Psoas muscle (tissue), 7 donors: ENCODE measurements at regions not wholly inside any gene's neighbourhood (a gene's known extent, or its start where the extent isn't known, plus 50 kb on each side); places are given as distances from the start of the nearest gene placed in this dataset.

Source experiments
- ATAC-seq, 4 donors: fragments of 200-7000 bp; cut with Tn5 transposase; one replicate each; pipeline ENCODE4 v1.9.1; 2020; ENCODE audit warnings: moderate library complexity in 3 of 4, mild to moderate bottlenecking in 2 of 4
- DNase-seq, 2 donors: peaks; one replicate each; pipeline ENCODE4 v3.0.0-alpha.2; 2020
- H3K27ac ChIP-seq: fragments of 200-600 bp; one replicate; pipeline ENCODE4 v1.8.0; 2022
- H3K27me3 ChIP-seq, 3 donors: fragments of 200-600 bp in 1 of 3; one replicate each; pipeline versions ENCODE4 v1.6.1 to v1.8.0; 2013 to 2022; ENCODE audit warnings: low read length in 2 of 3, mild to moderate bottlenecking in 2 of 3, moderate library complexity in 1 of 3; ENCODE audit not compliant: insufficient read depth in 3 of 3
- H3K36me3 ChIP-seq, 2 donors: fragments of 200-600 bp in 1 of 2; one replicate each; pipeline versions ENCODE4 v1.6.1 to v1.8.0; 2013 to 2022; ENCODE audit warnings: low read depth in 1 of 2, mild to moderate bottlenecking in 1 of 2, moderate library complexity in 1 of 2; ENCODE audit not compliant: insufficient read depth in 1 of 2
- H3K4me1 ChIP-seq: fragments of 200-600 bp; one replicate; pipeline ENCODE4 v1.8.0; 2022
- H3K4me3 ChIP-seq: fragments of 200-600 bp; one replicate; pipeline ENCODE4 v1.8.0; 2022; ENCODE audit warnings: mild to moderate bottlenecking
- H3K9me3 ChIP-seq: fragments of 200-600 bp; one replicate; pipeline ENCODE4 v1.8.0; 2022
- WGBS, 3 donors: extraction: QIAGEN DNeasy Blood & Tissue Kit; methylation state at CpG; one replicate each; pipeline versions ENCODE4 v1.1.6 to v1.1.7; 2013; 5-methylcytosine and 5-hydroxymethylcytosine counted together
- intact Hi-C, 2 donors: fragments of 100-400 bp; cut with DNase I; formaldehyde crosslinking; loops; one replicate each; pipeline versions ENCODE4 v1.11.0 to v1.14.2; 2022
- TF ChIP-seq, protein P1 (sequence below): fragments of 200-600 bp; IDR thresholded peaks from one replicate; pipeline ENCODE4 v1.8.0; 2022; ENCODE audit warnings: antibody characterized with exemption
- donor health status: healthy with polysubstance abuse.
- donor health status: DM: no; HTN: no; CAD: no; lungs with moderate emphysema.
- donor health status: Bipolar disorder and iron deficiency.
- donor health status: healthy.
- donor health status: DM: yes; HTN: yes; CAD: no.
- donor health status: DM: no; HTN: no; CAD: no.
- donor health status: DM: yes; HTN: yes; CAD: no.

DNA sequence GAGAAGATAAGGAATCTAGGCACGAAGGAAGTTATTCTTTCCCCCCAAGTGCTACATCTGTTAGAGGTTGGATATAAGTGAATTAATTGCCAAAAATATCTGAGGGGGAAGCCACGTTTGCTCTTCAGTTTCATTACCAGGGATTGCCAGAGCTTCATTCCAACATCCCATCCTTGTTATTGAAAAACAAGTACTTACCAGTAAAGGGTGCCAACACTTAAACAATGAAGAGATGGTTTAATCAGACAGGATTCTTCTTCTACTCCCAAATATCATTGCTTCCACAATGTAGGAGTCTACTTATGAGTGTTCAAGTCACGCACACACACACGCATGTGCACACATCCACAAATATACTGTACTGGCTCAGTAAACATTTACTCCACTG lies 312.4 kb downstream of the RPAP3 start:
- H3K27ac ChIP-seq: no peak overlapping the region
- intact Hi-C loops: loop anchor here in 1 of 2 donors (10.0 kb wide), 1 partner anchor 319 kb away; the partner anchor contains the start of genes AMIGO2 and PCED1B
- H3K36me3 ChIP-seq: no peaks in the 10 kb centered on the region

DNA sequence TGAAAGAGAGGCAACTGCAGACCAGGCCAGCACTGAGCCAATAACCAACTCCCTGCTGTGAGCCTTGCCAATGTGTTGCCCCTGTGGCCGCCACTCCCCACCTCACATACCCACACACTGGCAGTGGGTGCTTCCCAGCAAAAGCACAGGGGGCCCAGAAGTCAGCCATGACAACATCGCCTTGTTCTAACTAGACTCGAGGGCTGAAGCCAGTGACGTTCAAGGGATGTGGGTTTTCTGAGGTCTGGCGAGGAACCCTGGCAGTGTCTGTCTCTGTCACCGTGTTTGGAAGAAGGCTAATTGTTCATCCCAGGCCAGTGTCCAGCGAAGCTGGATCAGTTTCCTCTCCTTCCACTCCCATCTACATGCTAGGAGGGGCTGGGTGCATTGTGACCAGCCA lies 311.8 kb upstream of the AMIGO2 start:
- TF ChIP-seq, protein P1, sequence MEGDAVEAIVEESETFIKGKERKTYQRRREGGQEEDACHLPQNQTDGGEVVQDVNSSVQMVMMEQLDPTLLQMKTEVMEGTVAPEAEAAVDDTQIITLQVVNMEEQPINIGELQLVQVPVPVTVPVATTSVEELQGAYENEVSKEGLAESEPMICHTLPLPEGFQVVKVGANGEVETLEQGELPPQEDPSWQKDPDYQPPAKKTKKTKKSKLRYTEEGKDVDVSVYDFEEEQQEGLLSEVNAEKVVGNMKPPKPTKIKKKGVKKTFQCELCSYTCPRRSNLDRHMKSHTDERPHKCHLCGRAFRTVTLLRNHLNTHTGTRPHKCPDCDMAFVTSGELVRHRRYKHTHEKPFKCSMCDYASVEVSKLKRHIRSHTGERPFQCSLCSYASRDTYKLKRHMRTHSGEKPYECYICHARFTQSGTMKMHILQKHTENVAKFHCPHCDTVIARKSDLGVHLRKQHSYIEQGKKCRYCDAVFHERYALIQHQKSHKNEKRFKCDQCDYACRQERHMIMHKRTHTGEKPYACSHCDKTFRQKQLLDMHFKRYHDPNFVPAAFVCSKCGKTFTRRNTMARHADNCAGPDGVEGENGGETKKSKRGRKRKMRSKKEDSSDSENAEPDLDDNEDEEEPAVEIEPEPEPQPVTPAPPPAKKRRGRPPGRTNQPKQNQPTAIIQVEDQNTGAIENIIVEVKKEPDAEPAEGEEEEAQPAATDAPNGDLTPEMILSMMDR: no peak
- WGBS, 3 donors: 64 to 79% (median 68%) methylated on average over 7 of the region's 7 CpGs
- no peak for DNase-seq
- ATAC-seq: no peak
- Histone ChIP-seq H3K27ac (no peak overlapping the region), H3K9me3 (no peaks in the 10 kb centered on the region), H3K4me3 (no peak overlapping the region), H3K27me3 (no peaks in the 10 kb centered on the region), H3K4me1 (peaks cover 12% of the 10 kb centered on the region), H3K36me3 (no peaks in the 10 kb centered on the region)
- intact Hi-C loops: loop anchor here in 1 of 2 donors (10.0 kb wide), 1 partner anchor 317 kb away; the partner anchor contains the start of genes AMIGO2 and PCED1B

More for the DNA sequence above, 312.4 kb downstream of the RPAP3 start:
- Histone ChIP-seq H3K4me3 (peak overlapping the region; percentile 14), H3K27me3 (no peaks in the 10 kb centered on the region), H3K9me3 (no peaks in the 10 kb centered on the region), H3K4me1 (peaks cover 12% of the 10 kb centered on the region)
- TF ChIP-seq, protein P1: no peak
- ATAC-seq (no peak), DNase-seq (no peak)
- WGBS, 3 donors: 38 to 46% (median 41%) methylated on average over 4 of the region's 4 CpGs

DNA sequence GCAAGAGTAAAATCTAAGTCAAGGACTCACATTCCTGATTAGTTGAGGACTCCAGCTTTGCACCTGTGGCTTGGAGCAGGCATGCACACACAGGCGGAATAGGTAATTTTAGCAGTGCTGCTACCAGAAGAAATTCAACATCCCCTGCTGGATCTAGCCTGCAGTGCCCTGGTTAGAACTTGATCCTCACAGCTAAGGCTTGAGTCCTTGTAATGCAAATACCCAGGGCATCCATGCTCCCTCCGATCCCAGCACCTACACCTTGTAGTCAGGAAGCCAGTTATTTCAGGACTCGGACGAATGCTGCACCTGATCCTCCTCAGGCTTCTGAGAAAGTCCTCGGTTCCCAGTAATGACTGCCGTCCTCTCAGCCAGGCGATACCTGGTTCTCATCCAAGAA lies 309.0 kb upstream of the AMIGO2 start:
- intact Hi-C loops: no loop called here
- TF ChIP-seq, protein P1: no peak
- DNase-seq: no peak
- Histone ChIP-seq H3K36me3 (no peaks in the 10 kb centered on the region), H3K4me1 (peaks cover 11% of the 10 kb centered on the region), H3K27me3 (no peaks in the 10 kb centered on the region), H3K4me3 (no peak overlapping the region), H3K27ac (no peak overlapping the region), H3K9me3 (no peaks in the 10 kb centered on the region)
- no peak for ATAC-seq
- WGBS, 3 donors: 54 to 61% (median 58%) methylated on average over 7 of the region's 7 CpGs

DNA sequence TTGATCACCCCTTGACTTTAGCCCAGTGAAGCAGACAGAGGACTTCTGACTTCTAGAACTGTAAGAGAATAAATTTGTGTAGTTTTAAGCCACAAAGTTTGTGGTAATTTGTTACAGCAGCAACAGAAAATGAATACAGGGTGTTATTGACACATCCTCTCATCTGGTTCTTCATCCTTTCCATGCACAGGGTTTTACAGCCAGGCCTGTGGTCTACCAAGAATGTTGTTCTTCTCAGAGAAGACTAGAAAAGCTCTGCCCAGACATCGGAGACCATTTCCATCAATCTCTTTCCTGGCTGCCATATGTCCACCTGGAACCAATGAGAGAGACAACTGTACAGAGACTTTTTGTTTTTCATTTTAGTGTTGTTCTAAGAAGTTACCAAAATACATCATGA lies 308.2 kb upstream of the AMIGO2 start:
- no peaks in the 10 kb centered on the region for H3K36me3 ChIP-seq
- 83 to 88% (median 88%) methylated on average over 1 of the region's 1 CpG for WGBS, 3 donors
- no peaks in the 10 kb centered on the region for H3K27me3 ChIP-seq
- H3K4me3 ChIP-seq: no peak overlapping the region
- DNase-seq: no peak
- intact Hi-C loops: no loop called here
- no peak for ATAC-seq
- peaks cover 4% of the 10 kb centered on the region for H3K4me1 ChIP-seq
- no peak overlapping the region for H3K27ac ChIP-seq
- TF ChIP-seq, protein P1: no peak
- H3K9me3 ChIP-seq: no peaks in the 10 kb centered on the region

DNA sequence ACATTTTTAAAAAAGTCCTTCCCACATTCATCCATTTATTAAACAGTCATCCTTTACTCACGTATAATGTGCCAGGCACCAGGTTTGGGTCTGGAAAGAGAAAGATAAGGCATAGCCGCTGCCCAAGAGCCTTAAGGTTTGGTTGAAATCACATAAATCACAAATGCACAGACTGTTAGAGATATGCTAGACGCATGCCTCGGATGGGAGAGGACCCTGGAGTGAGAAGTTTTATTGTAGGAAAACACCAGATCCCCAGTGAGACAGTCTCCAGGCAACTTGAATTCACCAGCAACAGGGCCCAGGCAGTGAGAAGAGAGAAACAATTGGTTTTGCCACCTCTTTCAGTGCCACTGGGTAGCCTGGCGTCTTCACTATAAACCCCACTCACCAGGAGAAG lies 305.9 kb upstream of the AMIGO2 start:
- WGBS, 3 donors: 87 to 92% (median 89%) methylated on average over 5 of the region's 5 CpGs
- no peaks in the 10 kb centered on the region for H3K4me1 ChIP-seq
- H3K27ac ChIP-seq: no peak overlapping the region
- H3K9me3 ChIP-seq: no peaks in the 10 kb centered on the region
- TF ChIP-seq, protein P1: no peak
- no peaks in the 10 kb centered on the region for H3K27me3 ChIP-seq
- intact Hi-C loops: no loop called here
- DNase-seq (no peak), ATAC-seq (no peak)
- no peaks in the 10 kb centered on the region for H3K36me3 ChIP-seq
- H3K4me3 ChIP-seq: no peak overlapping the region
